Smooth muscle cell (in vitro differentiated cells): ENCODE measurements at regions not wholly inside any gene's neighbourhood (a gene's known extent, or its start where the extent isn't known, plus 50 kb on each side); places are given as distances from the start of the nearest gene placed in this dataset.

ENCODE experiments used
- DNase-seq: peaks from one replicate; lab custom pipeline; 2025; ENCODE audit not compliant: unreplicated experiment; lab: John Stamatoyannopoulos, UW
- H2AFZ ChIP-seq: fragments of 200-600 bp; sonication (generic); 2 replicates; pipeline ENCODE4 v1.6.0; 2016; ENCODE audit warnings: antibody characterized with exemption, low read depth, mild to moderate bottlenecking
- H3F3A ChIP-seq: fragments of 200-600 bp; sonication (generic); 2 replicates; pipeline ENCODE4 v1.6.0; 2017; ENCODE audit warnings: antibody characterized with exemption, low read depth
- H3K27ac ChIP-seq: fragments of 200-600 bp; sonication (generic); 2 replicates; pipeline ENCODE4 v1.5.1; 2016; ENCODE audit warnings: low read depth, mild to moderate bottlenecking
- H3K27me3 ChIP-seq: fragments of 200-600 bp; sonication (generic); 2 replicates; pipeline ENCODE4 v1.6.1; 2016; ENCODE audit warnings: low read depth, mild to moderate bottlenecking
- H3K36me3 ChIP-seq: fragments of 200-600 bp; sonication (generic); 2 replicates; pipeline ENCODE4 v1.5.1; 2016; ENCODE audit warnings: low read depth
- H3K4me1 ChIP-seq: fragments of 200-600 bp; sonication (generic); 2 replicates; pipeline ENCODE4 v1.5.1; 2016; ENCODE audit warnings: low read depth
- H3K4me2 ChIP-seq: fragments of 200-600 bp; sonication (generic); 2 replicates; pipeline ENCODE4 v1.6.0; 2016; ENCODE audit warnings: mild to moderate bottlenecking
- H3K4me3 ChIP-seq: fragments of 200-600 bp; sonication (generic); 2 replicates; pipeline ENCODE4 v1.5.1; 2016; ENCODE audit warnings: mild to moderate bottlenecking
- H3K79me2 ChIP-seq: fragments of 200-600 bp; sonication (generic); 2 replicates; pipeline ENCODE4 v1.6.0; 2016; ENCODE audit warnings: low read depth, mild to moderate bottlenecking
- H3K9ac ChIP-seq: fragments of 200-600 bp; sonication (generic); 2 replicates; pipeline ENCODE4 v1.6.0; 2016; ENCODE audit warnings: low read depth
- H3K9me3 ChIP-seq: fragments of 200-600 bp; sonication (generic); replicated peaks from 2 replicates; pipeline ENCODE4 v1.5.1; 2016; ENCODE audit warnings: low read depth
- H4K20me1 ChIP-seq: fragments of 200-600 bp; sonication (generic); 2 replicates; pipeline ENCODE4 v1.6.0; 2016; ENCODE audit warnings: low read depth
- WGBS: methylation state at CpG from one replicate; pipeline ENCODE4 v1.1.7; 2016; ENCODE audit warnings: low lambda C conversion rate; 5-methylcytosine and 5-hydroxymethylcytosine counted together
- TF ChIP-seq, protein P1 (sequence below): fragments of 200-600 bp; sonication (generic); IDR thresholded peaks from 2 replicates; pipeline ENCODE4 v1.5.1; 2017; ENCODE audit warnings: borderline replicate concordance, mild to moderate bottlenecking, antibody characterized with exemption; ENCODE audit not compliant: insufficient read depth, poor library complexity, severe bottlenecking

DNA sequence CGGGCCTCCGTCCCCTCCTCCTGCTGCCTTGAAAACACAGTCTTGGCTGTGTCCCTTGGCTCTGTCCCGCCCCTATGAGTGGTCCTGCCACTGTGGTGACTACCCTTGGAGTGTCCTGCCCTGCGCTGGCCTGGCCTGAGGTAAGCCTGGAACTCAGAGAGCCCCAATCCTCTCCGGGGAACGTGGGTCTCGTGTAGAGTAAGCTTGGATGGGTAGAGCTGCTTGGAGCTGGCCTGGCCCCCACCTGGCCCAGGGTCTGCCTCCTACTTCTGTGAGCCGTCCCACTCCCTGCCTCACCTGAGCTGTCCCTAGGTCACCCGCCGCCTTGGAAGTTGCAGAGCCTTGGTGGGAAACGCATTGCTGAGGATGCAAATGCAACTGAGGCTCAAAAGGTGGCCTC, 347.1 kb downstream of the CTTN start:
- peaks cover 15% of the 10 kb centered on the region for H3K4me1 ChIP-seq
- TF ChIP-seq, protein P1, sequence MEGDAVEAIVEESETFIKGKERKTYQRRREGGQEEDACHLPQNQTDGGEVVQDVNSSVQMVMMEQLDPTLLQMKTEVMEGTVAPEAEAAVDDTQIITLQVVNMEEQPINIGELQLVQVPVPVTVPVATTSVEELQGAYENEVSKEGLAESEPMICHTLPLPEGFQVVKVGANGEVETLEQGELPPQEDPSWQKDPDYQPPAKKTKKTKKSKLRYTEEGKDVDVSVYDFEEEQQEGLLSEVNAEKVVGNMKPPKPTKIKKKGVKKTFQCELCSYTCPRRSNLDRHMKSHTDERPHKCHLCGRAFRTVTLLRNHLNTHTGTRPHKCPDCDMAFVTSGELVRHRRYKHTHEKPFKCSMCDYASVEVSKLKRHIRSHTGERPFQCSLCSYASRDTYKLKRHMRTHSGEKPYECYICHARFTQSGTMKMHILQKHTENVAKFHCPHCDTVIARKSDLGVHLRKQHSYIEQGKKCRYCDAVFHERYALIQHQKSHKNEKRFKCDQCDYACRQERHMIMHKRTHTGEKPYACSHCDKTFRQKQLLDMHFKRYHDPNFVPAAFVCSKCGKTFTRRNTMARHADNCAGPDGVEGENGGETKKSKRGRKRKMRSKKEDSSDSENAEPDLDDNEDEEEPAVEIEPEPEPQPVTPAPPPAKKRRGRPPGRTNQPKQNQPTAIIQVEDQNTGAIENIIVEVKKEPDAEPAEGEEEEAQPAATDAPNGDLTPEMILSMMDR = no peak
- no peaks in the 10 kb centered on the region for H3K36me3 ChIP-seq
- DNase-seq = no peak
- H4K20me1 ChIP-seq = no peaks in the 10 kb centered on the region
- no peaks in the 10 kb centered on the region for H3F3A ChIP-seq
- H2AFZ ChIP-seq = no peak overlapping the region
- H3K79me2 ChIP-seq = no peaks in the 10 kb centered on the region
- H3K27me3 ChIP-seq = no peaks in the 10 kb centered on the region
- no peaks in the 10 kb centered on the region for H3K9me3 ChIP-seq
- no peak overlapping the region for H3K4me2 ChIP-seq
- no peak overlapping the region for H3K9ac ChIP-seq
- H3K4me3 ChIP-seq = no peak overlapping the region
- no peak overlapping the region for H3K27ac ChIP-seq
- 87% methylated on average over 11 of the region's 11 CpGs for WGBS

DNA sequence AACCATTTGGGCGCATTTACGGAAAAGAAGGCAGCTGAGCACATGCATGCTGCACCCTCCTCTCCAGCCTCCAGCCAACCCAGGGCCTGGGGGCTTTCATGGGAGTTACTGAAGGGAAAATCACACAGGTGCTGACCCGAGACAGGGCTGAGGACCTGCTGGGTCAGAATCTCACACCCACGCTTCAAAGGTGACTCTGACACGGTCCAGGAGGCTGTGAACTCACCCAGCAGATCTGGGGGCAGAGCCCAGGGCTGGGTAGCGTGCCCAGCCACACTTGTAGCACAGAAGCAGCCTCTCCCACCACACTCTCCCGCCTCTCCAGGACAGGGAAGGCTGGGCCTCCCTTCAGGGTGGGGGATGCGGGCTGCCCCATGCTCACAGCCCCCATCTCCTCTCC, 347.6 kb downstream of the CTTN start:
- no peak for DNase-seq
- no peaks in the 10 kb centered on the region for H3K79me2 ChIP-seq
- no peak overlapping the region for H3K4me3 ChIP-seq
- H3K4me2 ChIP-seq = no peak overlapping the region
- TF ChIP-seq, protein P1 = no peak
- peaks cover 2% of the 10 kb centered on the region for H3K9me3 ChIP-seq
- no peaks in the 10 kb centered on the region for H3K27me3 ChIP-seq
- no peaks in the 10 kb centered on the region for H3K36me3 ChIP-seq
- no peaks in the 10 kb centered on the region for H4K20me1 ChIP-seq
- no peak overlapping the region for H2AFZ ChIP-seq
- H3K9ac ChIP-seq = no peak overlapping the region
- H3K27ac ChIP-seq = no peak overlapping the region
- peaks cover under 1% of the 10 kb centered on the region for H3F3A ChIP-seq
- peaks cover 15% of the 10 kb centered on the region for H3K4me1 ChIP-seq
- 83% methylated on average over 8 of the region's 8 CpGs for WGBS

DNA sequence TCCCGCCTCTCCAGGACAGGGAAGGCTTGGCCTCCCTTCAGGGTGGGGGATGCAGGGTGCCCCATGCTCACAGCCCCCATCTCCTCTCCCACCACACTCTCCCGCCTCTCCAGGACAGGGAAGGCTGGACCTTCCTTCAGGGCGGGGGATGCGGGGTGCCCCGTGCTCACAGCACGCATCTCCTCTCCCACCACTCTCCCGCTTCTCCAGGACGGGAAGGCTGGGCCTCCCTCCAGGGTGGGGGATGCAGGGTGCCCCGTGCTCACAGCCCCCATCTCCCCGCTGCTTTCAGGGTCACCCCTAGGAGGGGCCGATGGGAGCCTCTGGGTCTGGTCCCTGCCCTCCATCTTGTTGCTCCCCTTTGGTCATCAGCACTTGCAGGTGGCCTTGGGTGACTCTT, 348.0 kb downstream of the CTTN start:
- Histone ChIP-seq H3K27ac (no peak overlapping the region), H3K27me3 (no peaks in the 10 kb centered on the region), H3K4me1 (peaks cover 15% of the 10 kb centered on the region), H2AFZ (no peak overlapping the region), H4K20me1 (no peaks in the 10 kb centered on the region), H3K4me2 (no peak overlapping the region), H3K9me3 (peaks cover 6% of the 10 kb centered on the region), H3F3A (peaks cover 4% of the 10 kb centered on the region), H3K4me3 (no peak overlapping the region), H3K79me2 (no peaks in the 10 kb centered on the region), H3K36me3 (no peaks in the 10 kb centered on the region), H3K9ac (no peak overlapping the region)
- 93% methylated on average over 11 of the region's 11 CpGs for whole genome bisulfite sequencing
- TF ChIP-seq, protein P1 = no peak
- DNase-seq = no peak

DNA sequence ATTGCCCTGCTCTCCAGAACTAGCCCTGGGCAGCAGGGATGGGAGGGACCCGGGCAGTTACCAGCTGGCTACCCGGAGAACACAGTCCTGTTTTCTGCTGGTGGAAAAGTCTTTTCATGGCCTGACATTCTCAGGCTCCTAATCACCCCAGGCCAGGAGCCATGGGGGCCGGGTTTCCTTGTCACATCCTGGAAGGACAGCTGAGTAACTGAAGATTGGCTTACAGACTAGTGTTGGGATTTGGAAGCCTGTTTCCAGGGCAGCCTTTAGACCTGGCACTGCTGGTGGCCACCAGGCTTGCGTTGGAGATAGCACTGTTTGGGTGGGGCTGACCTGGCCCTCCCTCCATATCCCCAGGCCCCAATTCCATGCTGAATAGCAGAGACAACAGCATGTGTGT, 349.0 kb downstream of the CTTN start:
- Histone ChIP-seq H2AFZ (no peak overlapping the region), H3K79me2 (no peaks in the 10 kb centered on the region), H3K9ac (no peak overlapping the region), H3K9me3 (peaks cover 8% of the 10 kb centered on the region), H3F3A (peaks cover 5% of the 10 kb centered on the region), H3K27ac (no peak overlapping the region), H3K36me3 (no peaks in the 10 kb centered on the region), H3K4me2 (no peak overlapping the region), H4K20me1 (no peaks in the 10 kb centered on the region), H3K4me1 (peaks cover 8% of the 10 kb centered on the region), H3K4me3 (no peak overlapping the region), H3K27me3 (no peaks in the 10 kb centered on the region)
- TF ChIP-seq, protein P1 = no peak
- DNase-seq = no peak
- 80% methylated on average over 4 of the region's 4 CpGs for WGBS
